Nephron (organoid): ENCODE measurements at regions not wholly inside any gene's neighbourhood (a gene's known extent, or its start where the extent isn't known, plus 50 kb on each side); places are given as distances from the start of the nearest gene placed in this dataset.

Source experiments
- H3K27ac Mint-ChIP-seq, 3 experiments: 2 replicates each; pipeline ENCODE4 v1.8.0; 2020; ENCODE audit warnings: mixed read lengths in 3 of 3, mild to moderate bottlenecking in 2 of 3, moderate library complexity in 1 of 3
- H3K27me3 Mint-ChIP-seq: 2 replicates; pipeline ENCODE4 v1.8.0; 2021; ENCODE audit warnings: low read depth, mild to moderate bottlenecking, moderate library complexity, mixed read lengths
- H3K36me3 Mint-ChIP-seq: 2 replicates; pipeline ENCODE4 v1.8.0; 2020; ENCODE audit warnings: low read depth, mixed read lengths
- H3K4me1 Mint-ChIP-seq: 2 replicates; pipeline ENCODE4 v1.8.0; 2020; ENCODE audit warnings: mixed read lengths
- H3K4me3 Mint-ChIP-seq, 3 experiments: 2 replicates each; pipeline ENCODE4 v1.8.0; 2020; ENCODE audit warnings: mild to moderate bottlenecking in 3 of 3, mixed read lengths in 3 of 3, moderate library complexity in 2 of 3
- H3K9me3 Mint-ChIP-seq: 2 replicates; pipeline ENCODE4 v1.8.0; 2020; ENCODE audit warnings: mixed read lengths
- TF ChIP-seq, protein P1 (sequence below), 3 experiments: fragments of 200-600 bp; sonication (generic); IDR thresholded peaks; one replicate each; pipeline ENCODE4 v1.5.0; 2021; ENCODE audit warnings: antibody characterized with exemption in 3 of 3; ENCODE audit not compliant: unreplicated experiment in 3 of 3

GRCh38 chr13:84885868-84886267 lies 913.4 kb downstream of the SLITRK6 start:
- TF ChIP-seq, protein P1, sequence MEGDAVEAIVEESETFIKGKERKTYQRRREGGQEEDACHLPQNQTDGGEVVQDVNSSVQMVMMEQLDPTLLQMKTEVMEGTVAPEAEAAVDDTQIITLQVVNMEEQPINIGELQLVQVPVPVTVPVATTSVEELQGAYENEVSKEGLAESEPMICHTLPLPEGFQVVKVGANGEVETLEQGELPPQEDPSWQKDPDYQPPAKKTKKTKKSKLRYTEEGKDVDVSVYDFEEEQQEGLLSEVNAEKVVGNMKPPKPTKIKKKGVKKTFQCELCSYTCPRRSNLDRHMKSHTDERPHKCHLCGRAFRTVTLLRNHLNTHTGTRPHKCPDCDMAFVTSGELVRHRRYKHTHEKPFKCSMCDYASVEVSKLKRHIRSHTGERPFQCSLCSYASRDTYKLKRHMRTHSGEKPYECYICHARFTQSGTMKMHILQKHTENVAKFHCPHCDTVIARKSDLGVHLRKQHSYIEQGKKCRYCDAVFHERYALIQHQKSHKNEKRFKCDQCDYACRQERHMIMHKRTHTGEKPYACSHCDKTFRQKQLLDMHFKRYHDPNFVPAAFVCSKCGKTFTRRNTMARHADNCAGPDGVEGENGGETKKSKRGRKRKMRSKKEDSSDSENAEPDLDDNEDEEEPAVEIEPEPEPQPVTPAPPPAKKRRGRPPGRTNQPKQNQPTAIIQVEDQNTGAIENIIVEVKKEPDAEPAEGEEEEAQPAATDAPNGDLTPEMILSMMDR (IDR thresholded peaks at IDR 0.05; ENCODE audit: unreplicated experiment in 3 of 3), result no peak
- Mint-ChIP-seq H3K36me3 (no peaks in the 10 kb centered on the region), H3K27ac (no peak overlapping the region), H3K4me3 (no peak overlapping the region), H3K9me3 (no peaks in the 10 kb centered on the region), H3K27me3 (no peaks in the 10 kb centered on the region), H3K4me1 (no peaks in the 10 kb centered on the region)

- H3K27ac Mint-ChIP-seq, result no peak overlapping the region
- TF ChIP-seq, protein P1 (IDR thresholded peaks at IDR 0.05; ENCODE audit: unreplicated experiment in 3 of 3), result no peak
- H3K9me3 Mint-ChIP-seq, result peaks cover 22% of the 10 kb centered on the region
- H3K27me3 Mint-ChIP-seq, result no peaks in the 10 kb centered on the region
- H3K36me3 Mint-ChIP-seq, result peaks cover 4% of the 10 kb centered on the region
- H3K4me1 Mint-ChIP-seq, result no peaks in the 10 kb centered on the region
- no peak overlapping the region for H3K4me3 Mint-ChIP-seq
These were observed 925.3 kb downstream of the SLITRK6 start for GRCh38 chr13:84873951-84874350.

DNA sequence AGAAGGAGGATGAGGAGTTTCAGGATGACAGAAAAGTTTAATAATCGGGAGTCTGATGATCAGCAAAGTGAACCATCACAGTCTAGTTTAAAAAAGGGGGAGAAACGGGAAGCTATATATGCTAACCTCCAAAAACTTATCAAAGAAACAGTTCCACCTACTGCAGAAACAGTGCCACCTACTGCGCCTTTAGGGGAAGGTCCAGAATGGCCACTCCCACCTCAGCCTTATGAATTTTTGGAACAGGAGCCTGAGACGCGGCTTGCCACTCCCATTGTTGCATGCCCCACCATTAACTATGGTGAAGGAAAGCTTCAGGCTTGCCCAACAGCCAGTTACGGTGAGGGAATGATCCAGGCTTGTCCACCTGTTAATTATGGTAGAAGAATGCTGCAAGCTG lies 929.0 kb downstream of the SLITRK6 start:
- Mint-ChIP-seq H3K36me3 (no peaks in the 10 kb centered on the region), H3K9me3 (peaks cover 8% of the 10 kb centered on the region), H3K4me3 (no peak overlapping the region)

DNA sequence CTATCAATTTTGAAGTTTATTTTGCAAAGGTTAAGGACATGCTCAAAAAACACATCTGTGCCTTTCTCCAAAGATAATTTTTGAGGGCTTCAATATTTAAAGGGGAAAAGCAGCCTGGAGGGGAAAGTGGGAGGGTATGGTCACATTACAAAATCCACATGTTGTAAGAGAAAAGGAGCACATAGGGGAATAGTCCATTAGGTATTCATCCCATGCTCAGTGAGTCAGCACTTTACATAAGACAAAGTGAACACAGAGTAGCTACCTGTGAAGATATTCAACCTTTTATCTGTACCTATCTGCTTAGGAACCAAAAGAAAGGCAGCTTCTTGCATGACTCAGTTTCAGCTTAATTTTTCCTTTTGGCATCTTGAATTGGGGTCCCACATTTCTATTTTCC lies 932.0 kb downstream of the SLITRK6 start:
- no peak overlapping the region for H3K4me3 Mint-ChIP-seq
- no peaks in the 10 kb centered on the region for H3K4me1 Mint-ChIP-seq
- H3K27me3 Mint-ChIP-seq, result no peaks in the 10 kb centered on the region
- no peaks in the 10 kb centered on the region for H3K9me3 Mint-ChIP-seq
- no peaks in the 10 kb centered on the region for H3K36me3 Mint-ChIP-seq
- TF ChIP-seq, protein P1 (IDR thresholded peaks at IDR 0.05; ENCODE audit: unreplicated experiment in 3 of 3), result no peak
- no peak overlapping the region for H3K27ac Mint-ChIP-seq

More for the DNA sequence above, 929.0 kb downstream of the SLITRK6 start:
- Mint-ChIP-seq H3K27me3 (no peaks in the 10 kb centered on the region), H3K4me1 (no peaks in the 10 kb centered on the region), H3K27ac (no peak overlapping the region)
- TF ChIP-seq, protein P1 (IDR thresholded peaks at IDR 0.05; ENCODE audit: unreplicated experiment in 3 of 3), result no peak

DNA sequence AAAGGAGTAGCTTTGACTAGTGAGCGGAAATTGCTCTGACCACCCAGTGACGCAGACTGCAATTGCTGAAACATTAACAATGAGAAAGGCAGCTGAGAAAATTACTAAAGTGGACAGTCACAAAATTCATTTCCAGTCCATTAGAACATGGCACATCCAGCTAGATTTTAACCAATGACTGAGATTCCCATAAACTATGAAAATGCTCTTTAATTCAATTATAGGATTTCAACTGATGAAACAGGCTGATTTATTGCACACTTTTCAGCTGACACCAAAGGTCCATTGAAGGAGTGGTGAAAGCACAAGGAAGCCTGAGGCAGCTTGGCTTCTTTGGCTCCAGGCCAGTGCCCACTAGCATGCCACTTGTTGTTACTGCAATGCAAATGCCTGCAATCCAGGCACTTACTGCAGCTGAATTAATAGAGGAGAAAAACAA lies 933.4 kb downstream of the SLITRK6 start:
- Mint-ChIP-seq H3K27me3 (no peaks in the 10 kb centered on the region), H3K27ac (no peak overlapping the region), H3K4me3 (no peak overlapping the region), H3K4me1 (no peaks in the 10 kb centered on the region), H3K36me3 (no peaks in the 10 kb centered on the region), H3K9me3 (no peaks in the 10 kb centered on the region)
- TF ChIP-seq, protein P1 (IDR thresholded peaks at IDR 0.05; ENCODE audit: unreplicated experiment in 3 of 3), result no peak

DNA sequence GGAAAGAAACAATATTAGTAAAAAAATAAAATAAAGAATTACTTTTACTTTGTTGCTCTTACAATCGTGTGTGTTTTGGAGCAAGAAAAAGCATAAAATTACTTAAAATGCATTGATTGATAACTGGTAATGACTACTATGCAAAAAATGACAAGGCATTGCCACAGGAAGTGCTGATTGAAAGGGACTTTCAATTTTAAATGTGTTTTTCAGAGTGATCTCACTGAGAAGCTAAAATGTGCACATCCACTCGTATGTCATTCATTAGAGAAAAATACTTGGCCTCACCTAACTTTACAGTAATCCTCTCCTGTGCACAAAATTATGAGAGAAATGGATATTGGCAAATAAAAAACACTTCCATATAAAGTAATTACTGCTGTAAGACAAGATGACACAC lies 934.9 kb downstream of the SLITRK6 start:
- no peaks in the 10 kb centered on the region for H3K36me3 Mint-ChIP-seq
- no peak overlapping the region for H3K4me3 Mint-ChIP-seq
- no peaks in the 10 kb centered on the region for H3K4me1 Mint-ChIP-seq
- H3K27me3 Mint-ChIP-seq, result no peaks in the 10 kb centered on the region
- H3K9me3 Mint-ChIP-seq, result no peaks in the 10 kb centered on the region
- TF ChIP-seq, protein P1 (IDR thresholded peaks at IDR 0.05; ENCODE audit: unreplicated experiment in 3 of 3), result no peak
- no peak overlapping the region for H3K27ac Mint-ChIP-seq
